OCI-LY7 (cell line): ENCODE measurements at regions not wholly inside any gene's neighbourhood (a gene's known extent, or its start where the extent isn't known, plus 50 kb on each side); places are given as distances from the start of the nearest gene placed in this dataset.

Experiments used
- BruUV-seq: library from RNA; stranded (reverse); fragments of 400-500 nt; replicated peaks from 2 replicates; lab custom pipeline; 2021; lab: Mats Ljungman, UMichigan
- CTCF ChIA-PET: fragments of 300-600 bp; sonication (Branson Sonifier 250); formaldehyde crosslinking; loops from one replicate; lab custom pipeline; 2022; ENCODE audit warnings: antibody characterized with exemption; ENCODE audit not compliant: unreplicated experiment; lab: Charles Lee
- POLR2A ChIA-PET: fragments of 300-600 bp; sonication (Branson Sonifier 250); formaldehyde crosslinking; loops from one replicate; lab custom pipeline; 2022; ENCODE audit warnings: antibody characterized with exemption; lab: Charles Lee
- DNase-seq: peaks from one replicate; pipeline ENCODE4 v3.0.0-alpha.2; 2015; ENCODE audit warnings: low spot score
- H2AFZ ChIP-seq: fragments of 200-600 bp; sonication (generic), shearing (Covaris generic); 2 replicates; pipeline ENCODE4 v1.6.1; 2014; ENCODE audit warnings: mild to moderate bottlenecking, antibody characterized with exemption, low read length, moderate library complexity
- H3K27ac ChIP-seq: fragments of 200-600 bp; sonication (generic); 2 replicates; pipeline ENCODE4 v1.5.1; 2014; ENCODE audit warnings: mixed run types, low read depth, mild to moderate bottlenecking, moderate library complexity, low read length, inconsistent platforms; ENCODE audit not compliant: poor library complexity, severe bottlenecking
- H3K36me3 ChIP-seq: fragments of 200-600 bp; sonication (generic); 2 replicates; pipeline ENCODE4 v1.6.1; 2014; ENCODE audit warnings: mild to moderate bottlenecking, antibody characterized with exemption, low read length, moderate library complexity, mixed read lengths; ENCODE audit not compliant: insufficient read depth
- H3K4me1 ChIP-seq: fragments of 200-600 bp; sonication (generic); 2 replicates; pipeline ENCODE4 v1.5.1; 2014; ENCODE audit warnings: mild to moderate bottlenecking, low read length; ENCODE audit not compliant: insufficient read depth, poor library complexity, severe bottlenecking
- H3K4me2 ChIP-seq: fragments of 200-600 bp; sonication (generic); 2 replicates; pipeline ENCODE4 v1.6.1; 2014; ENCODE audit warnings: mild to moderate bottlenecking, low read length
- H3K4me3 ChIP-seq: fragments of 200-600 bp; sonication (generic); 2 replicates; pipeline ENCODE4 v1.5.1; 2014; ENCODE audit warnings: mild to moderate bottlenecking, low read depth, low read length; ENCODE audit not compliant: poor library complexity, severe bottlenecking
- H3K79me2 ChIP-seq: fragments of 200-600 bp; sonication (generic); 2 replicates; pipeline ENCODE4 v1.6.1; 2016; ENCODE audit warnings: low read depth, mild to moderate bottlenecking, low read length, moderate library complexity, mixed read lengths; ENCODE audit not compliant: insufficient read depth
- H3K9me2 ChIP-seq: fragments of 200-600 bp; sonication (generic); 2 replicates; pipeline ENCODE4 v1.6.1; 2016; ENCODE audit warnings: mild to moderate bottlenecking, low read length, mixed read lengths; ENCODE audit not compliant: insufficient read depth
- H3K9me3 ChIP-seq: fragments of 200-600 bp; sonication (generic); 2 replicates; pipeline ENCODE4 v1.6.1; 2014; ENCODE audit warnings: mild to moderate bottlenecking, mixed run types, low read length, mixed read lengths
- H4K20me1 ChIP-seq: fragments of 200-600 bp; sonication (generic); 2 replicates; pipeline ENCODE4 v1.6.1; 2014; ENCODE audit warnings: mild to moderate bottlenecking, antibody characterized with exemption, low read length, moderate library complexity, mixed read lengths; ENCODE audit not compliant: insufficient read depth
- EZH2phosphoT487 ChIP-seq: fragments of 200-600 bp; sonication (generic); IDR thresholded peaks from 2 replicates; pipeline ENCODE4 v1.6.1; 2018; ENCODE audit warnings: low read depth, borderline replicate concordance, mild to moderate bottlenecking, mixed run types, antibody characterized with exemption, low read length, moderate library complexity, mixed read lengths
- intact Hi-C: fragments of 100-400 bp; cut with micrococcal nuclease; formaldehyde crosslinking; loops from one replicate; pipeline ENCODE4 v1.10.0; 2022; ENCODE audit not compliant: unreplicated experiment
- TF ChIP-seq, protein P1 (sequence below): fragments of 200-600 bp; sonication (generic); conservative IDR thresholded peaks from 2 replicates; pipeline ENCODE4 v1.5.1; 2014; ENCODE audit warnings: mild to moderate bottlenecking, antibody characterized with exemption, low read length, moderate library complexity, mixed read lengths

DNA sequence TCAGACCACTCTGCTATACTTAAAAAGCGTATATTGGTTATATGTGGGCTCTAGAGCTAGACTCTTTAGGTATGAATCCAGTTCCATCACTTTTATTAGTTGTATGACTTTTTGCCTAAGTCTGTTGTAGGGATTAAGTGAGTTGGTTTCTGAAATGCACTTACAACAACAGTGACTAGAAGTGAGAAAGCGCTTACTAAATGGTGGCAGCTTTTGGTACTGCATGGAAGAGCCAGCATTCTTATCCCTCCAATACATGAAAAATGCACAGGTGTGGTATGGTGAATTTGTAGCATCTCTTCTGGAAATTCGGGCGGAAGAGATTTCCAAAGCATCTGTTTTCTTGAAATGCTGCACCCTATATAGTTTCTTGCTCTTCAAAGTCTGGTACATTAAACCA, 117.1 kb downstream of the SPANXA1 start:
- no peaks in the 10 kb centered on the region for H3K9me2 ChIP-seq
- no peak for DNase-seq
- no peaks in the 10 kb centered on the region for H4K20me1 ChIP-seq
- BruUV-seq = no TSS peak
- ChIA-PET POLR2A (no interaction called here), CTCF (no interaction called here)
- no peaks in the 10 kb centered on the region for H3K36me3 ChIP-seq
- no peaks in the 10 kb centered on the region for H3K79me2 ChIP-seq
- no peak overlapping the region for H3K4me3 ChIP-seq
- H3K4me2 ChIP-seq = no peak overlapping the region
- TF ChIP-seq, protein P1, sequence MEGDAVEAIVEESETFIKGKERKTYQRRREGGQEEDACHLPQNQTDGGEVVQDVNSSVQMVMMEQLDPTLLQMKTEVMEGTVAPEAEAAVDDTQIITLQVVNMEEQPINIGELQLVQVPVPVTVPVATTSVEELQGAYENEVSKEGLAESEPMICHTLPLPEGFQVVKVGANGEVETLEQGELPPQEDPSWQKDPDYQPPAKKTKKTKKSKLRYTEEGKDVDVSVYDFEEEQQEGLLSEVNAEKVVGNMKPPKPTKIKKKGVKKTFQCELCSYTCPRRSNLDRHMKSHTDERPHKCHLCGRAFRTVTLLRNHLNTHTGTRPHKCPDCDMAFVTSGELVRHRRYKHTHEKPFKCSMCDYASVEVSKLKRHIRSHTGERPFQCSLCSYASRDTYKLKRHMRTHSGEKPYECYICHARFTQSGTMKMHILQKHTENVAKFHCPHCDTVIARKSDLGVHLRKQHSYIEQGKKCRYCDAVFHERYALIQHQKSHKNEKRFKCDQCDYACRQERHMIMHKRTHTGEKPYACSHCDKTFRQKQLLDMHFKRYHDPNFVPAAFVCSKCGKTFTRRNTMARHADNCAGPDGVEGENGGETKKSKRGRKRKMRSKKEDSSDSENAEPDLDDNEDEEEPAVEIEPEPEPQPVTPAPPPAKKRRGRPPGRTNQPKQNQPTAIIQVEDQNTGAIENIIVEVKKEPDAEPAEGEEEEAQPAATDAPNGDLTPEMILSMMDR = no peak
- no peak for TF ChIP-seq EZH2phosphoT487
- H2AFZ ChIP-seq = no peak overlapping the region
- H3K4me1 ChIP-seq = no peaks in the 10 kb centered on the region
- no peaks in the 10 kb centered on the region for H3K9me3 ChIP-seq
- intact Hi-C loops = no loop called here
- no peak overlapping the region for H3K27ac ChIP-seq

- BruUV-seq = no TSS peak
- Histone ChIP-seq H3K9me2 (no peaks in the 10 kb centered on the region), H3K4me2 (no peak overlapping the region), H3K36me3 (no peaks in the 10 kb centered on the region), H3K4me3 (no peak overlapping the region), H3K79me2 (no peaks in the 10 kb centered on the region), H2AFZ (no peak overlapping the region), H3K4me1 (no peaks in the 10 kb centered on the region), H3K27ac (no peak overlapping the region), H3K9me3 (no peaks in the 10 kb centered on the region), H4K20me1 (no peaks in the 10 kb centered on the region)
- CTCF ChIA-PET = no interaction called here
- POLR2A ChIA-PET = no interaction called here
- TF ChIP-seq, protein P1 = no peak
- TF ChIP-seq EZH2phosphoT487 = no peak
- intact Hi-C loops = no loop called here
- no peak for DNase-seq
These were observed 129.4 kb downstream of the SPANXA1 start for GRCh38 chrX:141455103-141455502.

GRCh38 chrX:141443922-141444321, 140.6 kb downstream of the SPANXA1 start:
- intact Hi-C loops = no loop called here
- POLR2A ChIA-PET = no interaction called here
- TF ChIP-seq EZH2phosphoT487 = no peak
- TF ChIP-seq, protein P1 = no peak
- Histone ChIP-seq H3K9me2 (no peaks in the 10 kb centered on the region), H3K4me1 (no peaks in the 10 kb centered on the region), H3K79me2 (no peaks in the 10 kb centered on the region), H3K9me3 (no peaks in the 10 kb centered on the region), H2AFZ (no peak overlapping the region), H4K20me1 (no peaks in the 10 kb centered on the region), H3K4me2 (no peak overlapping the region), H3K27ac (no peak overlapping the region), H3K4me3 (no peak overlapping the region), H3K36me3 (no peaks in the 10 kb centered on the region)
- no peak for DNase-seq
- CTCF ChIA-PET = no interaction called here
- no TSS peak for BruUV-seq
